Stimulated activated CD4-positive, alpha-beta T cell treated with anti-CD3 and anti-CD28 coated beads, Interleukin-12 subunit alpha, Interleukin-12 subunit beta, amount 100 ng/mL, for 24 hours (primary cell): ENCODE measurements at regions not wholly inside any gene's neighbourhood (a gene's known extent, or its start where the extent isn't known, plus 50 kb on each side); places are given as distances from the start of the nearest gene placed in this dataset.
"Not testable (repeated sequence)": the region's sequence is repeated elsewhere in the genome, so short reads cannot be mapped to it uniquely, and the experiment has no call there.

Source experiments
- DNase-seq, 2 experiments: peaks; one replicate each; pipeline ENCODE4 v3.0.0-alpha.2; 2020; ENCODE audit warnings: low read depth in 2 of 2

DNA sequence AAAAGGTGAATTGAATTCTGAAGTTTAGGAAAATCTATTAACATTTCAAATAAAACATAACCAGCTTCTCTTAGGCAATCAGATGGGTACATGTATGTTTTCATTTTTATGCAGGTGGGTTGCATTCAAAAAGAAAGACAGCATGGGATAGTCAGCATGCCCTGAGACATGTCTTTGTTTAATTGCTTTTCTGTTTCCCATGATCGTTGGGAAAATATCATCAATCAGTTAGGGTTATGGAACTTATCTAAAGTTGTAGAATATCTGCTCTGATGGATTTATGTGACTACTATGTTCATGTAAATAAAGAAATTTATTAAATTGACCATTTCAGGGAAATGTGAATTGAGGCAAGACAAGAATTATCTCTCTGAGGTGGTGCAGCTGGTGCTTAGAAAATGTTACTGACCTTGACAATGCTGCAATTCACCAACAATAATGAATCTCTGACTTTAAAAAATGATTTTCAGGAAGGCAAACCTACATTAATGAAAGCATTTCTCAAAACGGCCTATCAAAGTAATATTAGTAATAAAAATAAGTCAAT is 112.7 kb downstream of the RFPL4B start:
- DNase-seq = no peak

DNA sequence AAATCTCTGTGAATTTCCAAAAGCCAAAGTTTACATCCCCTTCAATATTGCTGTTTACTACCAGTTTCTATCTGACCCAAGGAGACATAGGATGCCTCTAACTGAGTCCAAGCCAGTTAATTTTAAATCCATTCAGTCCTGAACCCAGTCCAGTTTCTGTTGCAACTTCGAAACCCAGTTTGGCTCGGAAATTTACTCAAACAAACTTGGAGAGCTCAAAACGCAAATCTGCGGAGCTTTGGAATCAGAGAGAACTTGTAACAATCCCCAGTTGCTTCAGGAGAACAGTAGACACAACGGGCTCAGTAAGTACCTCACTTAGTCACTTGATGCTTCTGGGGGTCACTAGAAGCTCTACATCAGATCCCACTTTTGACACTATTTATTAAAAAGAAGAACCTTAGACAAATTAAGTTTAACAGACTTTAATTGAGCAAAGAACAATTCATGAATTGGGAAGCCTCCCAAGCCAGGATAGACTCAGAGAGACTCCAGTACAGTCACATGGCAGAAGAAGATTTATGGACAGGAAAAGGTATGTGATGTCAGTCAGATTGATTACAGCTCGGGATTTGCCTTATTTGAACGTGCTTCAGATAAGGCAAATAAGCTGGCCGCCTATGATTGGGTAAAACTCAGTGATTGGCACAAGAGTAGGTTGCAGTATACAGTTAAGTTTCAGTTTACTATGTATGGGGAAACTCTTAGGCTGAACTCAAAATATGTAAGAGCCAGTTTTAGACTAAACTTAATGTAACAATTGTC is 118.0 kb downstream of the RFPL4B start:
- no peak for DNase-seq

DNA sequence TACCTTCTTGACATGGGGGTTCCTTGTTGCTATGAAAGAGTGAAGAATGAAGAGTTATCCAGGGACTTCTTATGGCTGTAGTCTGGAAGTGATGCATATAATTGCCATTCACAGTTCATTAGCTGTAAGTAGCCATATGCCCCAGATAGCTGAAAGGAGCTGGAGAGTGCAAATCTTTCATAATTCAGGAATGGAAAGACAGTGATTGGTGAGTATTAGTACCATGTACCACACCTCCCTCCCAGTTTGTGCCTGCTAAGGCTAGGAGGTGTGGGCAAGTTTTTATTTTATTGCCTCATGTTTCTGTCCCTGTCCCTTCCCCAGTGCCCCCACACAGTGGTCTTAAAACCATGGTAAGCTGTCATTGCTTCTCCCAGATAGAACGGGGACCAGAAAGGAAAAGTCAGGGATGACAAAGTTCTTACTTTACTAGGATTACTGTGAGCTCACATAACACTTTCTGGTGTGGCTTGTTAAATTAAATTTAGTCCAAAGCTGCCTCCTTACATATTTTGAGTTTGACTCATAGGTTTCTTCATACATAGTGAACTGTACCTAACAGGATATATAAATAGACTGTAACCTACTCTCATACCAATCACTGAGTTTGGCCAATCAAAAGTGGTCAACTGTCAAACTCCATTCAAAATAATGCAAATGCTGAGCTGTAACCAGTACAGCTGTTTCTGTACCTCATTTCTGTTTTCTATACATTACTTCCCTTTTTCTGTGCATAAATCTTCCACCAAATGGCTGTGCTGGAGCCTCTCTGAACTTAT is 119.4 kb downstream of the RFPL4B start:
- DNase-seq = no peak

- DNase-seq = no peak
Measured at GRCh38 chr6:112468359-112468758, 121.2 kb downstream of the RFPL4B start.

- DNase-seq = no peak
Measured at GRCh38 chr6:112469306-112469705, 122.2 kb downstream of the RFPL4B start.

DNA sequence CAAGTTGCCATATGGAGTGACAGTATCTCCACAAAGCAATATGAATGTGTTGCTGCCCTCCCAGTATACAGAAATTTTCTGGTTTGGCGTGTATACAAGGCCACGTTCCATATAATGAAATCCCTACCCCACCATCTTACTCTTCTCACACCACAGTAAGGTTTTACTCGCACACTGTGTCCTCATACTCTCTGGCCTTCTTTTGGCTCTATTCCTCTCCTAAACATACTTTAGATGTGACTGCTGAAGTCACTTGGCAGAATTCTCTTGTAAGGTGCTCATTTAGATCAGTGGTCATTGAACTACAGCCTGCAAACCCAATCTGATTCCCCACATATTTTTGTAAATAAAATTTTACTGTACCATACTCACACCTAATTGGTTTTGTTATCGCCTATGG is 123.2 kb downstream of the RFPL4B start:
- DNase-seq = no peak

- no peak for DNase-seq
Measured at GRCh38 chr6:112470950-112471349, 123.8 kb downstream of the RFPL4B start.

DNA sequence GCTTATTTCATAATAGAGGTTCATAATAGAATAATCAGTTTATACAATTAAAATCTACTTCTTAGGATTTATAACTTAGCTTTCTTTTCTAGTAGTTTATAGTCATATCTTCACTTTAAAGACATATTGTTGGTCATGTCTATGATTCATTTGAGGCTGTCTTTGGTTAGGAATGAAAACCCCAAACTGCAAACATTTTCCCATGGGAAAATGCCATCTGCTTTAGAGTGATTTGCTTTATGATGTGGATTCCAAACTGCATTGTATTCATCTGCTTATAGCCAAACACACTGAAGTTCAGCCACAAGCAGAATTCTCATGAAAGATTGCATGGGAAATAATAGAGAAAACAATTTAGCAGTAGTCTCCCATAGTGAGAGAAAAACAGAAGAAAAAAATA is 128.0 kb downstream of the RFPL4B start:
- DNase-seq = no peak

DNA sequence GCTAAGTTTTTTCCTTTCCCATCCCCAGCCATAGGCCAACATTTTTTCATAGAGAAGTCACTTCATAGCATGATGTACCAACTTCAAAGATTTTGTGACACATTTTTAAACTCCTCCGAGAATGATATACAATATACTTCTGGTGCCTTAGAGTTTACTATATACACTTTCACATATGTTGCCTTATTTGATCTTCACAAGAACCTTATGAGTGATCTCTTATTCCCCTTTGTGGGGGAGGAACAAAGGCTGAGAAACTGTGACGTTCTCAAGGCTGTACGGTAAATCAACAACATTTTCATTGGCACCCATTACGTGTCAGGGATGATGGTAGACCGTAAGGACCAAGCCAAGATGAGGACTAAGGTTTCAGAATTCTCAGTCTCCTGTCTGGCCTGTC is 130.0 kb downstream of the RFPL4B start:
- DNase-seq = no peak

DNA sequence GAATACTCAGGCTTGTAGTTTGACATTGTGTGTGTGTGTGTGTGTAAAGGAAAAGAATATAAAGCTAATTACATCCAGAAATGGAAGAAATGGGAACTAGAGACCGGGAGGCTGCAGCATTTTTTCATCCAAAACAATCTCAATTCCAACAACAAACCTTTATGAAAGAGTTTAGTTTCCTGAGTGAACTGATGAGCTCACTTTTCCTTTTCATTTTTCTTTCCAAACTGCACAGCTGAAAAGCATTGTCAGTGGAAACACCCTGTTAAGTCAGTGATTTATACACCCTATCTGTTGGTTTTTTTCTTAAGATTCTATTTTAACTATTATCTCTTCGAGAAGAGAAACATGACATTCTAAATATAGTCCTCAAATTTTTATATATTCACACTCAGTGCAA is 130.9 kb downstream of the RFPL4B start:
- DNase-seq = no peak

GRCh38 chr6:112479975-112480374 is 132.8 kb downstream of the RFPL4B start:
- not testable (repeated sequence) for DNase-seq

DNA sequence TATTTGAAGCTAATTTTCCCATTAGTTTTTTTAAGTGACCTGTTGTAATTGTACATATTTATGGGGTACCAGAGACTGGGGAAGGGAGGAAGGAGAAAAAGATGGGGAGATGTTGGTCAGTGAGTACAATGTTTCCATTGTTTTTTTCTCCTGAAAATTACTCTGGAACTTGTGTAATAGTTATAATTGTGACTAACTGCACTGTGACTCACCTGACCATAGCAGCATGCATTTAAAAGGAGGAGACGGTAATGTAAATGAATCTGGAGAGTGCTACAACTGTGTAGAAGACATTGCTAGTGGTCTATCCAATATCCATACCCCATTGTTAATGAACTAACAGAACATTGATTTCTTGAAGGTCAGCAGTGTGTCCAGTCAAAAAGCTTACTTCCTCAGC is 133.4 kb downstream of the RFPL4B start:
- DNase-seq = no peak

- DNase-seq = no peak
Measured at GRCh38 chr6:112481211-112481610, 134.1 kb downstream of the RFPL4B start.

GRCh38 chr6:112482373-112482772 is 135.2 kb downstream of the RFPL4B start:
- no peak for DNase-seq

GRCh38 chr6:112485120-112485826 is 138.1 kb downstream of the RFPL4B start:
- no peak for DNase-seq

DNA sequence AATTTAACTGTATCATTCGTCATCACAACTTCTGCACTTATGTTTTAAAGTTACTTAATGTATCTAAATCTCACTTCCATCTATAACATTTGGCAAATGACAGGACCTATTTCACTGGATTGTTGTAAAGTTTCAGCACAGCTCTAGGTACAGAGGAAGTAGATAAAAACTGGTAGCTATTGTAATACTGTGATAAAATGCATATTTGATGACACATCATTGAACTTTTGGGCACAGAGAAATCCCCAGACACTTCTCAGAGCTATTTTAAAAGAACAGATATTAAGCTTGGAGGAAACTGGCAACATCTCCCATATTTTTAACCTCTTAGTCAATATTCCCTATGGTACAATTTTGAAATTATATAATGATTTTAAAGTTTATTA is 138.7 kb downstream of the RFPL4B start:
- DNase-seq = no peak

GRCh38 chr6:112486454-112486853 is 139.3 kb downstream of the RFPL4B start:
- DNase-seq = no peak

GRCh38 chr6:112488238-112488637 is 141.1 kb downstream of the RFPL4B start:
- no peak for DNase-seq

DNA sequence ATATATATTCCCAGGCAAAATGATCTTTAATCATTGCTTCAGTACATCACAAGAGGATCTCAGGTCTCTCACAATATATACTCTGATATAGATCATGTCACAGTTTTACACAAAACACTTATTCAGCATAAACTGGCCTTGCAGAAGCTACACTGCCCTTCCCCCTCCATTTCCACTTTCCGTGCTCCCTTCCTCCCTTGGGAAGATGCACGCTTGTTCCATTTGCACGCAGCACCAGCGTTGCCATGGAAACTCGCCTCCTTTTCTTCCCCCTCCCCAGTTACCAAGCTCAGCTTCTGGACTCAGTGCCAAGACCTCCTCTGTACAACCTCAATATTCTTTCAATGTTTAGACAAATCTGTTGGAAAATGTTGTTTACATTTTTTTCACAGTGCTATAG is 154.6 kb downstream of the RFPL4B start:
- no peak for DNase-seq

DNA sequence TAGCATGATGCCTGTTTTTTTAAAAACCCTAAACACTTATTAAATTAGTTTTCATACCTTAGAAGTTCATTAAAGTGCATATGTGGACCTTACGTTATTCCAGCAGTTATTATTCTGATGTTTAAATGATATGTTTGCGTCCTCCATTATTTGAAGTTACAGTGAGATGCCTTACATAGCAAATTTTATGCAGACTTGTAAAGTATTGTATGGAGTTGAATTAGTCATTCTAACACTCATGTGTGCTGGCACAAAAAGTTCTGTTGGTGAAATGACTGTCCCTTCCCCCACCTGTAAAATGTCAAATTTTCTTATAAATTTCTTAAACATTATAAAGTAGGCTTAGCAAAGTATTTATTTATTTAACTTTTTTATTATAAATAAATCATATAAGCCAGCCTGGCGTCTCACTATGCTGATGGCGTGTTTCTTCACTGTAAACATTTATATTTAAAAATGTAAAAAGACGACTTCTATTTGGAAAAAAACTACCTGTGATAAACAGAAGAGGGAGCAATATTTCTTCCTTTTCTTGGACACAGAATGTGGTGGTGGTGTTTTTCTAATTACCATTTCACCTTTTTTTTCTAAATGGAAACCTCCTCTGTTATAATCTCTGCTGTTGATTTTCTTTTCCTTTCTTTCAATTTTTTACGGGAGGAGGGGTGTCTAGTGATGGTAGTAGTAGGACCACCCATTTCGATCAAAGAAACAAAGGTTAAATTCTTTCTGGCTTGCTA is 155.4 kb downstream of the RFPL4B start:
- DNase-seq = no peak

GRCh38 chr6:112503091-112503596 is 156.0 kb downstream of the RFPL4B start:
- no peak for DNase-seq
